GM21381 (cell line): ENCODE measurements at regions not wholly inside any gene's neighbourhood (a gene's known extent, or its start where the extent isn't known, plus 50 kb on each side); places are given as distances from the start of the nearest gene placed in this dataset.

ENCODE experiments used
- ATAC-seq: cut with Tn5 transposase; IDR thresholded peaks from one replicate; pipeline ENCODE4 v1.9.1; 2021; ENCODE audit warnings: mild to moderate bottlenecking, moderate library complexity; ENCODE audit not compliant: unreplicated experiment

- ATAC-seq: no peak
Observed at GRCh38 chr13:40458720-40458990, 207.8 kb downstream of the FOXO1 start.

- ATAC-seq: no peak
Observed at GRCh38 chr13:40460116-40460515, 206.3 kb downstream of the FOXO1 start.

- ATAC-seq: no peak
Observed at GRCh38 chr13:40464337-40465014, 202.0 kb downstream of the FOXO1 start.

GRCh38 chr13:40465015-40465390 is 201.4 kb downstream of the FOXO1 start:
- no peak for ATAC-seq

GRCh38 chr13:40466272-40466671 is 200.2 kb downstream of the FOXO1 start:
- no peak for ATAC-seq

- ATAC-seq: no peak
Observed at GRCh38 chr13:40468227-40468838, 198.1 kb downstream of the FOXO1 start.

- ATAC-seq: no peak
Observed at GRCh38 chr13:40469581-40470310, 196.7 kb downstream of the FOXO1 start.

GRCh38 chr13:40470660-40471059 is 195.8 kb downstream of the FOXO1 start:
- ATAC-seq: no peak

- no peak for ATAC-seq
Observed at GRCh38 chr13:40471076-40471475, 195.4 kb downstream of the FOXO1 start.

GRCh38 chr13:40471911-40472310 is 194.5 kb downstream of the FOXO1 start:
- ATAC-seq: no peak

GRCh38 chr13:40472427-40473220 is 193.8 kb downstream of the FOXO1 start:
- ATAC-seq: no peak

- ATAC-seq: no peak
Observed at GRCh38 chr13:40475617-40476016, 190.8 kb downstream of the FOXO1 start.

GRCh38 chr13:40476175-40476958 is 190.1 kb downstream of the FOXO1 start:
- no peak for ATAC-seq

GRCh38 chr13:40477623-40478608 is 188.5 kb downstream of the FOXO1 start:
- ATAC-seq: no peak

GRCh38 chr13:40478775-40479174 is 187.7 kb downstream of the FOXO1 start:
- no peak for ATAC-seq

GRCh38 chr13:40479196-40479845 is 187.1 kb downstream of the FOXO1 start:
- ATAC-seq: no peak

- ATAC-seq: no peak
Observed at GRCh38 chr13:40480012-40480914, 186.2 kb downstream of the FOXO1 start.

- ATAC-seq: no peak
Observed at GRCh38 chr13:40480915-40481516, 185.4 kb downstream of the FOXO1 start.
